HCT116 (cell line): ENCODE measurements at regions not wholly inside any gene's neighbourhood (a gene's known extent, or its start where the extent isn't known, plus 50 kb on each side); places are given as distances from the start of the nearest gene placed in this dataset.

Source experiments
- POLR2AphosphoS5 ChIP-seq: IDR thresholded peaks from 2 replicates; pipeline ENCODE4 v1.6.1; 2011; ENCODE audit warnings: mild to moderate bottlenecking, low read depth, low read length, moderate library complexity
- RAD21 ChIP-seq: IDR thresholded peaks from 2 replicates; pipeline ENCODE4 v1.6.1; 2012; ENCODE audit warnings: low read depth, mild to moderate bottlenecking
- TF ChIP-seq, protein P1 (sequence below): IDR thresholded peaks from 2 replicates; pipeline ENCODE4 v1.6.1; 2012; ENCODE audit warnings: low read depth

DNA sequence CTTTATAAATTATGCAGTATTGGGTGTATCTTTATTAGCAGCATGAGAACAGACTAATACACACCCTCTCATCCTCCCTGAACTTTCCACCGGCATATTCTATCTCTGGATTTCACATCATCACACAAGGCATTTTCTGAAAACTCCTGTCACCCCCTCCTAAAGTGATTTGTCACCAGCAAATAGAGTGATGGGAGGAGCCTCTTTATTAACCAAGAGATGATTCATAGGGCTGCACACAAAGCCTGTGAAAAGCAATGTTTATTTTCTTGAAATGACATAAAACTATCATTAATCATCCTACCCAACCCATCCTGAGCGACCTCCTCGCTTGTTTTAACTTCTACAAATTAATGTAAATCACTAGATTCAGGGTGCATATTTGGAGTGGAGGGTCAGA lies 394.7 kb upstream of the SULF2 start:
- TF ChIP-seq POLR2AphosphoS5 (no peak), RAD21 (no peak)
- TF ChIP-seq, protein P1, sequence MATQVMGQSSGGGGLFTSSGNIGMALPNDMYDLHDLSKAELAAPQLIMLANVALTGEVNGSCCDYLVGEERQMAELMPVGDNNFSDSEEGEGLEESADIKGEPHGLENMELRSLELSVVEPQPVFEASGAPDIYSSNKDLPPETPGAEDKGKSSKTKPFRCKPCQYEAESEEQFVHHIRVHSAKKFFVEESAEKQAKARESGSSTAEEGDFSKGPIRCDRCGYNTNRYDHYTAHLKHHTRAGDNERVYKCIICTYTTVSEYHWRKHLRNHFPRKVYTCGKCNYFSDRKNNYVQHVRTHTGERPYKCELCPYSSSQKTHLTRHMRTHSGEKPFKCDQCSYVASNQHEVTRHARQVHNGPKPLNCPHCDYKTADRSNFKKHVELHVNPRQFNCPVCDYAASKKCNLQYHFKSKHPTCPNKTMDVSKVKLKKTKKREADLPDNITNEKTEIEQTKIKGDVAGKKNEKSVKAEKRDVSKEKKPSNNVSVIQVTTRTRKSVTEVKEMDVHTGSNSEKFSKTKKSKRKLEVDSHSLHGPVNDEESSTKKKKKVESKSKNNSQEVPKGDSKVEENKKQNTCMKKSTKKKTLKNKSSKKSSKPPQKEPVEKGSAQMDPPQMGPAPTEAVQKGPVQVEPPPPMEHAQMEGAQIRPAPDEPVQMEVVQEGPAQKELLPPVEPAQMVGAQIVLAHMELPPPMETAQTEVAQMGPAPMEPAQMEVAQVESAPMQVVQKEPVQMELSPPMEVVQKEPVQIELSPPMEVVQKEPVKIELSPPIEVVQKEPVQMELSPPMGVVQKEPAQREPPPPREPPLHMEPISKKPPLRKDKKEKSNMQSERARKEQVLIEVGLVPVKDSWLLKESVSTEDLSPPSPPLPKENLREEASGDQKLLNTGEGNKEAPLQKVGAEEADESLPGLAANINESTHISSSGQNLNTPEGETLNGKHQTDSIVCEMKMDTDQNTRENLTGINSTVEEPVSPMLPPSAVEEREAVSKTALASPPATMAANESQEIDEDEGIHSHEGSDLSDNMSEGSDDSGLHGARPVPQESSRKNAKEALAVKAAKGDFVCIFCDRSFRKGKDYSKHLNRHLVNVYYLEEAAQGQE = no peak
